GM12878 (cell line): ENCODE measurements at regions not wholly inside any gene's neighbourhood (a gene's known extent, or its start where the extent isn't known, plus 50 kb on each side); places are given as distances from the start of the nearest gene placed in this dataset.

Experiments
- BHLHE40 ChIP-seq, 2 experiments: fragments of 450-650 bp in 1 of 2; IDR thresholded peaks; 2 replicates each; pipeline ENCODE4 v1.6.1; 2011 to 2017; ENCODE audit warnings: low read depth in 2 of 2, borderline replicate concordance in 1 of 2, improper control_type of control experiment in 1 of 2, low read length in 1 of 2, mild to moderate bottlenecking in 1 of 2
- E2F8 ChIP-seq: fragments of 450-650 bp; IDR thresholded peaks from 2 replicates; pipeline ENCODE4 v1.6.1; 2018; ENCODE audit warnings: mild to moderate bottlenecking, low read depth, moderate library complexity; ENCODE audit not compliant: partially characterized antibody
- EGR1 ChIP-seq, 2 experiments: IDR thresholded peaks; 1 replicate in 1 of 2; 2 replicates in 1 of 2; pipeline ENCODE4 v1.6.1; 2011 to 2012; ENCODE audit warnings: low read depth in 2 of 2, low read length in 2 of 2, borderline replicate concordance in 1 of 2, mild to moderate bottlenecking in 1 of 2, moderate library complexity in 1 of 2
- HDAC2 ChIP-seq: fragments of 200-600 bp; sonication (generic); IDR thresholded peaks from 2 replicates; pipeline ENCODE4 v1.6.1; 2017
- MAX ChIP-seq: IDR thresholded peaks from 2 replicates; pipeline ENCODE4 v1.6.1; 2012; ENCODE audit warnings: low read depth, low read length, improper control_type of control experiment
- POLR2A ChIP-seq: IDR thresholded peaks from 2 replicates; pipeline ENCODE4 v1.6.1; 2011; ENCODE audit warnings: low read depth, mild to moderate bottlenecking, low read length
- ZBTB33 ChIP-seq: fragments of 450-650 bp; IDR thresholded peaks from 2 replicates; pipeline ENCODE4 v1.6.1; 2017; ENCODE audit warnings: mild to moderate bottlenecking
- ZNF384 ChIP-seq: IDR thresholded peaks from 2 replicates; pipeline ENCODE4 v1.6.1; 2012; ENCODE audit warnings: low read depth, mild to moderate bottlenecking, low read length, improper control_type of control experiment, borderline replicate concordance
- ZZZ3 ChIP-seq: IDR thresholded peaks from 2 replicates; pipeline ENCODE4 v1.6.1; 2011; ENCODE audit warnings: low read depth; ENCODE audit not compliant: control insufficient read depth, insufficient read length
- TF ChIP-seq, protein P1 (sequence below), 3 experiments: IDR thresholded peaks in 2 of 3; conservative IDR thresholded peaks in 1 of 3; 2 replicates each; pipeline ENCODE4 v1.5.1; 2011; ENCODE audit warnings: low read depth in 3 of 3, low read length in 3 of 3, mild to moderate bottlenecking in 3 of 3, control low read depth in 2 of 3, moderate library complexity in 2 of 3, inconsistent platforms in 1 of 3, mixed read lengths in 1 of 3; ENCODE audit not compliant: control insufficient read depth in 2 of 3, insufficient read depth in 1 of 3; ENCODE audit errors: extremely low read depth in 1 of 3

DNA sequence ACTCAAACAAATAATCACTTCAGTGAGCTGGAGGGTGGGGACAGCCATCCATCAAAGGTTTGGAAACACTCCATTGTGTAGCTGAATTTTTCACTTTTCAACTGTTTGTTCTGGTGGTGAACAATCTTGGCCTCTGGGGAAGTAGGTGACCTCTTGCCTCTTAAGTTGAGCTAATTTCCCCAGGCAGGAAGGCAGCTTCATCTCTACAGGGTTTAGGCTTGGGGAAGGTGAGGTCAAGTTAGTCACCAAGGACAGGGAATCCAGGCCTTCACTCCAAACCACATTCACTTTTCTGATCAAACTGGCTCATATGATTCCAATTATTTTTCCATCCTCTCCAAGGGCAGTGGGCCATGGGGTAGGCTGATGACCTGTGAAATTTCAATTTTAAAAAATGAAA, 138.3 kb upstream of the HABP2 start:
- TF ChIP-seq ZZZ3 (no peak), BHLHE40 (IDR thresholded peaks at IDR 0.05; ENCODE audit: borderline replicate concordance in 1 of 2, low read depth in 2 of 2, low read length in 1 of 2) (no peak), ZBTB33 (no peak), E2F8 (no peak), EGR1 (IDR thresholded peaks at IDR 0.05; ENCODE audit: borderline replicate concordance in 1 of 2, low read depth in 2 of 2, low read length in 2 of 2) (no peak), POLR2A (no peak), MAX (no peak), ZNF384 (no peak), HDAC2 (no peak)
- TF ChIP-seq, protein P1, sequence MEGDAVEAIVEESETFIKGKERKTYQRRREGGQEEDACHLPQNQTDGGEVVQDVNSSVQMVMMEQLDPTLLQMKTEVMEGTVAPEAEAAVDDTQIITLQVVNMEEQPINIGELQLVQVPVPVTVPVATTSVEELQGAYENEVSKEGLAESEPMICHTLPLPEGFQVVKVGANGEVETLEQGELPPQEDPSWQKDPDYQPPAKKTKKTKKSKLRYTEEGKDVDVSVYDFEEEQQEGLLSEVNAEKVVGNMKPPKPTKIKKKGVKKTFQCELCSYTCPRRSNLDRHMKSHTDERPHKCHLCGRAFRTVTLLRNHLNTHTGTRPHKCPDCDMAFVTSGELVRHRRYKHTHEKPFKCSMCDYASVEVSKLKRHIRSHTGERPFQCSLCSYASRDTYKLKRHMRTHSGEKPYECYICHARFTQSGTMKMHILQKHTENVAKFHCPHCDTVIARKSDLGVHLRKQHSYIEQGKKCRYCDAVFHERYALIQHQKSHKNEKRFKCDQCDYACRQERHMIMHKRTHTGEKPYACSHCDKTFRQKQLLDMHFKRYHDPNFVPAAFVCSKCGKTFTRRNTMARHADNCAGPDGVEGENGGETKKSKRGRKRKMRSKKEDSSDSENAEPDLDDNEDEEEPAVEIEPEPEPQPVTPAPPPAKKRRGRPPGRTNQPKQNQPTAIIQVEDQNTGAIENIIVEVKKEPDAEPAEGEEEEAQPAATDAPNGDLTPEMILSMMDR (IDR thresholded peaks at IDR 0.05 in 2 of 3, conservative IDR thresholded peaks at IDR 0.05 in 1 of 3; ENCODE audit: control insufficient read depth in 2 of 3, extremely low read depth in 1 of 3, insufficient read depth in 1 of 3, low read depth in 3 of 3, low read length in 3 of 3) = no peak
